GM19240 (cell line): ENCODE measurements at regions not wholly inside any gene's neighbourhood (a gene's known extent, or its start where the extent isn't known, plus 50 kb on each side); places are given as distances from the start of the nearest gene placed in this dataset.

Source experiments
- DNase-seq: peaks from one replicate; pipeline ENCODE4 v3.0.0; 2011; ENCODE audit warnings: low spot score; ENCODE audit not compliant: insufficient read length

DNA sequence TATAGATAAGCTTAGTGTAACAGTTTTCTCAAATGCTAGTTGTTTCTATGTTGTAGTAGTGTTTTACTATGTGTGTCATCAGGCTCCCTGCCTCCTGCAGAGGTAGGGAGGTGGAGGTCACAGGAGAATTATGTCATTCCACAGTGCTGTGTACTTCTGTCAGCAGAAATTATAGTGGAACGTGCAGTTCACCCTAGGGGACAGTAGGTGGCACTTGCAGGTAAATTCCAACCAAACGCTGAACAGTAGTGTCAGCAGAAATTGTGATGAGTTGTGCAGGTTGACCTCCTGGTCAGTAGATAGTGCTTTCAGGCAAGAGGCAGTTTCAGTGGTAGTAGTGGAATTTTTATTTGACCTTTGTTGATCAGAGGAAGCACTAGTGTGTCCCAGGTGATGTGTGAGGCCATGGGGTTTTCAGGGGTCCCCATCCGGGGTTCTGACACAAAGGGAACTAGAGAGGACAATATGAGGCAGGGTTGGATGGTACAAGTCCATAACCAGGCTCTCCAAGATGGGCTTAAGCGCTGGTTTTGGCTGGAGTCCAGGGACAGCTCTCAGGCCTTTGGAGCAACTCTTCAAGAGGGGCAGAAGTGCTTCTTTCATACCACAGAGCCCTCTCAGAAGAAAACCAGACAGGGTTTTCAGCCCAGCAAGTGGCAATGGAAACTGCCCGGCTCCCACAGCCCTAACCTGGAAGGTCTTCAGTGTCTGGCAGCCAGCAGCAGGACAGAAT, 402.9 kb downstream of the CYLC2 start:
- no peak for DNase-seq

GRCh38 chr9:103399535-103399934, 404.4 kb downstream of the CYLC2 start:
- DNase-seq: no peak

GRCh38 chr9:103407260-103407659, 412.1 kb downstream of the CYLC2 start:
- no peak for DNase-seq

- no peak for DNase-seq
Measured at GRCh38 chr9:103410059-103410458, 414.9 kb downstream of the CYLC2 start.

- DNase-seq: no peak
Measured at GRCh38 chr9:103427696-103428095, 432.6 kb downstream of the CYLC2 start.

GRCh38 chr9:103430469-103430868, 435.3 kb downstream of the CYLC2 start:
- no peak for DNase-seq

- no peak for DNase-seq
Measured at GRCh38 chr9:103431809-103432208, 436.7 kb downstream of the CYLC2 start.

GRCh38 chr9:103444176-103444575, 449.0 kb downstream of the CYLC2 start:
- no peak for DNase-seq

DNA sequence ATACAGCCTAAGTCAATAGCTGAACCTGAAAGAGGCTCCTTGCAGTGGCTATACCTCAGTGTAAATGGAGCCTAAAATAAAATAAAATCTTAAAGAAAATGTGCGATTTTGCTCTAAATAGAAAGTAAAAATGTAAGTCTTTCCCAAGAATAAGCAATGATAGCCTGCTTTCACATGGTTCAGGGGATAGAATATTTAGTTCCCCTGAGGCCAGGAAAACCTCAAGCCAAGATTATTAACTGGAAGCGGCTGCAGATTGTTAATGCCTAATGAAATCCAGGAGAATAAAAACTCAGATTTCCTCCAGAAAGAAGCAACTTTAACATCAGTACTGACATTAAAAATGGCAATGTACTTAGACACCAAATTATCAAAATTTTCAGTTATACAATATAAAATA, 463.7 kb downstream of the CYLC2 start:
- DNase-seq: no peak

GRCh38 chr9:103471241-103471640, 476.1 kb downstream of the CYLC2 start:
- no peak for DNase-seq

- DNase-seq: no peak
Measured at GRCh38 chr9:103474156-103474555, 479.0 kb downstream of the CYLC2 start.

GRCh38 chr9:103483471-103484096, 488.5 kb downstream of the CYLC2 start:
- DNase-seq: no peak

GRCh38 chr9:103485138-103485537, 490.0 kb downstream of the CYLC2 start:
- DNase-seq: no peak

GRCh38 chr9:103514767-103515166, 519.6 kb downstream of the CYLC2 start:
- DNase-seq: no peak

- no peak for DNase-seq
Measured at GRCh38 chr9:103522409-103522808, 527.3 kb downstream of the CYLC2 start.

DNA sequence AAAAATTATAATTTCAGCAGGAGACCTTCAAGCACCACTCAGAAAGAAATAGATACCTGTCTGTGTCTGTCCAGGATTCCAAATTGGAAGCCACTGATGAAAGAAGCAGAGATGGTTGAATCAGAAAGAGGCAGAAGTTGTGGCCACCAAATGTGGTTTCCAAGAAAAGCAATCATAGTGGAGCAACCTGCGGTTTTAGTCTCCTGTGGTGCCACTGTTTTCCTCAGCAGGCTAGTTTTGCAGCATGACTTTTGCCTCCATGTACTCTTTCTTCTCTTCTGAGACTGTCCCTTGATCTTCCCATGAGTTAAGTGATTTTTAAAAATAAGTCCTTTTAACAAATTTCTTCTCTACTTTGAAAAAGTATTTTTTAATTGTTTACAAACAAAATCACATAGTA, 535.8 kb downstream of the CYLC2 start:
- DNase-seq: no peak

DNA sequence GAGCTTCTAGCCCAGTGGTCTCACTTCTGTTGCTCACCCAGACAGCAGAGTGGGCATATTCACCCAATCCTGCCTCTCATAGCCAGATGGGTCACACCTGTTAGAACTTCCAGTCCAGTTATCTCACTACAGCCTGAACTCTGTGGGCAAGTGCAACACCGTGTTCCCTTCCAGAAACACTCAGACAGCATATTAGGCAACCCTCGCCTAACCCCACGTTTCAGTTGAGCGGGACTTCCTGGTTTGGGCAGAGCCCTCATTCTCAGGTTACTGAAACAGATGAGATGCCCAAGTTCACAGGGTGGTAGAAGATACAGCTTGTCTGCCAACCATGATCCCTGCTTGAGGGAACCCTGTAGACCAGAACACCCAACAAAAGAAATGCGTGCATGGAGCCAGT, 538.2 kb downstream of the CYLC2 start:
- no peak for DNase-seq

DNA sequence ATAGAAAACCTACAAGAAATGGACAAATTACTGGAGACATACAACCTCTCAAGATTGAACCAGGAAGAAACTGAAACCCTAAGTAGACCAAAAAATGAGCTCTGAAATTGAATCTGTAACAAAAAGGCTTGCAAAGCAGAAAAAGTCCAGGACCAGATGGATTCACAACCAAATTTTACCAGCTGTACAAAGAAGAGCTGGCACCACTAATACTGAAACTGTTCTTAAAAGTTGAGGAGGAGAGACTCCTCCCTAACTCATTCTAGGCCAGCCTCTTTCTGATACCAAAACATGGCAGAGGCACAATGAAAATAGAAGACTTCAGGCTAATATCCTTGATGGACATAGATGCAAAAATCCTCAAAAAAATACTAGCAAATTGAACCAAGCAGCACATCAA, 542.3 kb downstream of the CYLC2 start:
- DNase-seq: no peak

DNA sequence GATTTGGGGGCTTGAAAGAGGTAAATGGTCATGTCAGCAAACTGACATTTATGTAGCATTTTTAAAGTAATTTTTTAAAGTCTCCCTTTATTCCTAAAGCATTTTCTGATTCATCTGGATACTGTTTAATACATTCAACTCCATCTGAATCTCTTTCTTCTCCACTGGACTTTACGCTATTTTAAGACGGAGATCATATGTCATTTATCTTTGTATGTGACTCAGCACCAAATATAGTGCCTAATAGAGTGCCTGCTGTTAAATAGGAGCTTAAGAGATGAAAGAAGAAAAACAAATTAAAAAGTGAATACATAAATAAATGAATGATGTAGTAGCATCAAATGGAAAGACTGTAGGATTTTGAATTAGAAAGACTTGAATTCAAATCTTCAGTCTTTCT, 548.8 kb upstream of the SMC2 start:
- no peak for DNase-seq

DNA sequence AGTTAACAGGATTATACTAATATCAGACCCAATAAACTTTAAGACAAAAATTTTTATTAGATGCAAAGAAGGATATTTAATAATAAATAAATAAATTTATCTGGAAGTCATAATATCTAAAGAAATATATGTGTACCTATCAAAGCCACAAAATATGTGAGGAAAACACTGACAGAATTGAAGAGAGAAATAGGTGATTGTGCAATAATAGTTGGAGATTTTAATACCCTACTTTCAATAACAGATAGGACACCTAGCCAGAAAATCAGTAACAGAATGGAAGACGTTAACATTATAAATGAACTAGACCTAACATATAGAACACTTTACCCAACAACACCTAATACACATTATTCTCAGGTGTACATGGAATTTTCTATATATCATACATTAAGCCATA, 541.4 kb upstream of the SMC2 start:
- no peak for DNase-seq

DNA sequence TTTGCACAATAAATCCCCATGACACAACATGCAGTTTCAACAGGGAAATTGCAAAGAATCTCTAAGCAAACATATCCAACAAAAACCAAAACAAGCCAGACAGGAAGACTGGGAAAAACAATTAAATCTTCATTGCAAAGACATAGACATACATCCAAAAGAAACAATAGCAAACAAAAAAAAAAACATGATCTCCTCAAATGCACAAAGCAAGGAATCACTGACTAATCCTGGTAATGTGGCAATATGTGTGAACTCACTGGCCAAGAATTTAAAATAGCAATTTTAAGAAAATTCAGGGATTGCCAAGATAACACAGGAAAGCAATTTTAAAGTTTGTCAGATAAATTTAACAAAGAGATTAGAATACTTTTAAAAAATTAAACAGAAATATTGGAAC, 520.1 kb upstream of the SMC2 start:
- no peak for DNase-seq

GRCh38 chr9:103586721-103587120, 507.4 kb upstream of the SMC2 start:
- DNase-seq: no peak

DNA sequence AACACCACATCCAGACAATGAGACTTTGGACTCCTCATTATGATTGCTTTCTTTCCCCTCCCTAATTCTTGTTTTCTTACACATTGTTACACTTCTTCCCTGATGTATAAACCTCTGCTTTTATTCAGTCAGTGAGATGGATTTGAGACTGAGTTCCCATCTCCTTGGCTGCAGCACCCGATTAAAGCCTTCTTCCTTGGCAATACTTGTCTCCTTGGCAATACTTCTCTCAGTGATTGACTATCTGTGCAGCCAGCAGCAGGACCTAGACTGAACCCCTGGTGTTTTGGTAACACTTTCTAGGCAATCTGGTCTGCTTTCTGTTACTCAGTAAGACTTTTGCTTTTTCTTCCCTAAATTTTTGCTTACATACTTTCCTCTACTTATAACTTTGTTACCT, 492.8 kb upstream of the SMC2 start:
- DNase-seq: no peak
